HG03196 (cell line): ENCODE measurements at regions not wholly inside any gene's neighbourhood (a gene's known extent, or its start where the extent isn't known, plus 50 kb on each side); places are given as distances from the start of the nearest gene placed in this dataset.

Experiments used
- ATAC-seq: cut with Tn5 transposase; IDR thresholded peaks from one replicate; pipeline ENCODE4 v1.9.1; 2021; ENCODE audit not compliant: unreplicated experiment

GRCh38 chr2:7773362-7774360 lies 856.4 kb downstream of the RNF144A start:
- peak; percentile 79 for ATAC-seq

- ATAC-seq = no peak
Observed at GRCh38 chr2:7774481-7774880, 857.3 kb downstream of the RNF144A start.

- no peak for ATAC-seq
Observed at GRCh38 chr2:7777668-7778067, 860.5 kb downstream of the RNF144A start.

- no peak for ATAC-seq
Observed at GRCh38 chr2:7780321-7780720, 863.1 kb downstream of the RNF144A start.

- ATAC-seq = no peak
Observed at GRCh38 chr2:7785700-7786099, 868.5 kb downstream of the RNF144A start.

- ATAC-seq = no peak
Observed at GRCh38 chr2:7788736-7789135, 871.5 kb downstream of the RNF144A start.

- ATAC-seq = no peak
Observed at GRCh38 chr2:7792031-7792651, 874.9 kb downstream of the RNF144A start.

- ATAC-seq = no peak
Observed at GRCh38 chr2:7795778-7796563, 878.8 kb downstream of the RNF144A start.

- ATAC-seq = no peak
Observed at GRCh38 chr2:7800031-7800430, 881.8 kb upstream of the ID2 start.

GRCh38 chr2:7801212-7801611 lies 880.6 kb upstream of the ID2 start:
- no peak for ATAC-seq

- no peak for ATAC-seq
Observed at GRCh38 chr2:7803515-7803914, 878.3 kb upstream of the ID2 start.

GRCh38 chr2:7809640-7810039 lies 872.2 kb upstream of the ID2 start:
- no peak for ATAC-seq

GRCh38 chr2:7811073-7811472 lies 870.8 kb upstream of the ID2 start:
- no peak for ATAC-seq

GRCh38 chr2:7812231-7812995 lies 869.4 kb upstream of the ID2 start:
- ATAC-seq = no peak

GRCh38 chr2:7813541-7814292 lies 868.1 kb upstream of the ID2 start:
- ATAC-seq = no peak

- no peak for ATAC-seq
Observed at GRCh38 chr2:7815726-7816125, 866.1 kb upstream of the ID2 start.

GRCh38 chr2:7816233-7816632 lies 865.6 kb upstream of the ID2 start:
- ATAC-seq = no peak

GRCh38 chr2:7816944-7817343 lies 864.9 kb upstream of the ID2 start:
- ATAC-seq = no peak

GRCh38 chr2:7819316-7819715 lies 862.5 kb upstream of the ID2 start:
- ATAC-seq = no peak

GRCh38 chr2:7819850-7820249 lies 862.0 kb upstream of the ID2 start:
- ATAC-seq = no peak
